C4-2B (cell line): ENCODE measurements at regions not wholly inside any gene's neighbourhood (a gene's known extent, or its start where the extent isn't known, plus 50 kb on each side); places are given as distances from the start of the nearest gene placed in this dataset.
"Not testable (repeated sequence)": the region's sequence is repeated elsewhere in the genome, so short reads cannot be mapped to it uniquely, and the experiment has no call there.

Experiments
- H3K27ac ChIP-seq: fragments of 450-650 bp; 2 replicates; pipeline ENCODE4 v1.5.1; 2017
- ZFX ChIP-seq: fragments of 450-650 bp; IDR thresholded peaks from 2 replicates; pipeline ENCODE4 v1.6.1; 2017
- TF ChIP-seq, protein P1 (sequence below): fragments of 450-650 bp; conservative IDR thresholded peaks from 2 replicates; pipeline ENCODE4 v1.5.1; 2017; ENCODE audit warnings: mild to moderate bottlenecking

DNA sequence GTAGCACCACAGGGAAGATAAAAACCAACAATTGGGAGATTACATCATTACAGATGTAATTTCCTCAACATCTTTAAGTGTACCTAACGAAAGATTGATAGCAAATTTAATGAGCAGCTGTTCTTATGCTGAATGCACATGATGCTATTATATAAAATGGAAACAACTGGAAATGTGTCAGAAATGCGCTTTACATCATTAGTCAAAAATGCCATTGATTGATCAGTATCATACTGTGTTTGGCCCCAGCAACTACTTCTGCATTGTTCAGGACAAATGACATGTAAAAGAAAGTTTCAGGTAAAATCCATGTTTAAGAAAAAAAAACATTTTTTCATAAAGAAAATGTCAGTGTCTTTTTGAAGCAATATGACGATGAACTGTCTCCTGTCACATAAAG is 625.5 kb upstream of the MIR17HG start:
- H3K27ac ChIP-seq = no peak overlapping the region
- TF ChIP-seq, protein P1, sequence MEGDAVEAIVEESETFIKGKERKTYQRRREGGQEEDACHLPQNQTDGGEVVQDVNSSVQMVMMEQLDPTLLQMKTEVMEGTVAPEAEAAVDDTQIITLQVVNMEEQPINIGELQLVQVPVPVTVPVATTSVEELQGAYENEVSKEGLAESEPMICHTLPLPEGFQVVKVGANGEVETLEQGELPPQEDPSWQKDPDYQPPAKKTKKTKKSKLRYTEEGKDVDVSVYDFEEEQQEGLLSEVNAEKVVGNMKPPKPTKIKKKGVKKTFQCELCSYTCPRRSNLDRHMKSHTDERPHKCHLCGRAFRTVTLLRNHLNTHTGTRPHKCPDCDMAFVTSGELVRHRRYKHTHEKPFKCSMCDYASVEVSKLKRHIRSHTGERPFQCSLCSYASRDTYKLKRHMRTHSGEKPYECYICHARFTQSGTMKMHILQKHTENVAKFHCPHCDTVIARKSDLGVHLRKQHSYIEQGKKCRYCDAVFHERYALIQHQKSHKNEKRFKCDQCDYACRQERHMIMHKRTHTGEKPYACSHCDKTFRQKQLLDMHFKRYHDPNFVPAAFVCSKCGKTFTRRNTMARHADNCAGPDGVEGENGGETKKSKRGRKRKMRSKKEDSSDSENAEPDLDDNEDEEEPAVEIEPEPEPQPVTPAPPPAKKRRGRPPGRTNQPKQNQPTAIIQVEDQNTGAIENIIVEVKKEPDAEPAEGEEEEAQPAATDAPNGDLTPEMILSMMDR = no peak
- no peak for TF ChIP-seq ZFX

- TF ChIP-seq, protein P1 = no peak
- no peak for TF ChIP-seq ZFX
- no peak overlapping the region for H3K27ac ChIP-seq
Measured at GRCh38 chr13:90723381-90723780, 624.1 kb upstream of the MIR17HG start.

GRCh38 chr13:90726375-90726774 is 621.1 kb upstream of the MIR17HG start:
- H3K27ac ChIP-seq = no peak overlapping the region
- TF ChIP-seq, protein P1 = no peak
- no peak for TF ChIP-seq ZFX

DNA sequence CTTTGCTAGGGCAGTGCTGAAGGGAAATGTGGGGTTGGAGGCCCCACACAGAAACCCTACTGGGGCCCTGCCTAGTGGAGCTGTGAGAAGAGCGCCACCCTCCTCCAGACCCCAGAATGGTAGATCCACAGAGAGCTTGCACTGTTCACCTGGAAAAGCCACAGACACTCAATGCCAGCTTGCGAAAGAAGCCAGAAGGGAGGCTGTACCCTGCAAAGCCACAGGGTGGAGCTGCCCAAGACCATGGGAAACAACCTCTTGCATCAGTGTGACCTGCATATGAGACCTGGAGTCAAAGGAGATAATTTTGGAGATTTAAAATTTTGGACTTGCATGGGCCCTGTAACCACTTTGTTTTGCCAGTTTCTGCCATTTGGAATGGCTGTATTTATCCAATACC is 615.4 kb upstream of the MIR17HG start:
- TF ChIP-seq, protein P1 = peak; percentile 22; the same call in 1 of the 2 replicates
- no peak for TF ChIP-seq ZFX
- H3K27ac ChIP-seq = no peak overlapping the region

DNA sequence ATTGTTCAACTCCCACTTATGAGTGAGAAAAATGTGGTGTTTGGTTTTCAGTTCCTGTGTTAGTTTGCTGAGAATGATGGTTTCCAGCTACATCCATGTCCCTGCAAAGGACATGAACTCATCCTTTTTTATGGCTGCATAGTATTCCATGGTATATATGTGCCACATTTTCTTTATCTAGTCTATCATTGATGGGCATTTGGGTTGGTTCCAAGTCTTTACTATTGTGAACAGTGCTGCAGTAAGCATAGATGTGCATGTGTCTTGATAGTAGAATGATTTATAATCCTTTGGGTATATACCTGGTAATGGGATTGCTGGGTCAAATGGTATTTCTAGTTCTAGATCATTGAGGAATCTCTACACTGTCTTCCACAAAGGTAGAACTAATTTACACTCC is 613.0 kb upstream of the MIR17HG start:
- H3K27ac ChIP-seq = not testable (repeated sequence)

GRCh38 chr13:90738881-90739280 is 608.6 kb upstream of the MIR17HG start:
- no peak overlapping the region for H3K27ac ChIP-seq

DNA sequence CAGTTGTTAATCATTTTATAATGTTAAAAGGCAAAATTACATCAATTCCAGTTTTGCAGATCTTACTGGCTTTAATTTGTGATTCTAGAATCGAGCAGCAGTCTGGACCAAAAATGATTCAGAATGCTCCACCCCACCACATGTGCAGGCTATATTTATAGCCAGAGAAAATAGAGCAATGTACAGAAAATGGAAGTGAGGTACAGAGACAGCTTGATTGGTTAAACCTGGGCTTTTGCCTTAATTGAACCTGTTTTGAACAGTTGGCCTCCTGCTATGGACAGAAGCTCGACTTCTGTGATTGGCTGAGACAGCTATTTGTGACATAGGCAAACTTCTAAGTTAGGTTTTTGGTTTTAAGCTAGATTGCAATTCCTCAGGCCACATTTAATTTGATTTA is 607.4 kb upstream of the MIR17HG start:
- no peak for TF ChIP-seq ZFX
- TF ChIP-seq, protein P1 = no peak
- no peak overlapping the region for H3K27ac ChIP-seq

More at GRCh38 chr13:90738881-90739280, 608.6 kb upstream of the MIR17HG start:
- TF ChIP-seq, protein P1 = no peak
- no peak for TF ChIP-seq ZFX

DNA sequence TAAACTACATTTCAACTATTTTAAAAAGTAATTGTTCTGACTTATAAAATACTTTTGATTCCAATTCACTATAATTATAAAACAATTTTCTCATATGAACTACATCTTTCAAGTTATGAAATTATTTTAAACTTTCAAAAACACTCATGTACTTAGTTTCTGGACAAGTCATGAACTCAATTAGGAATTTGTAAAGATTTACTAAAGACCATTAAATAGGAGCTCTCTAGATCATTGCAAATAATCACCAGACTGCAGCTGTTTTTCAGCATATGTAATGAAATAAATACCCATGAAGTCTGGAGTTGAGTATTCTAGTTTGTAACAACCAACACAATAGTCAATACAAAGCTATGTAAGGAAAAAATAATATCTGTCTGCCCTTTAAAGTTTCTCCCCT is 605.1 kb upstream of the MIR17HG start:
- TF ChIP-seq ZFX = no peak
- TF ChIP-seq, protein P1 = no peak

More for the DNA sequence above, 605.1 kb upstream of the MIR17HG start:
- no peak overlapping the region for H3K27ac ChIP-seq
